Breast epithelium (tissue), 3 donors: ENCODE measurements at regions not wholly inside any gene's neighbourhood (a gene's known extent, or its start where the extent isn't known, plus 50 kb on each side); places are given as distances from the start of the nearest gene placed in this dataset.

Experiments used
- CTCF ChIP-seq, 3 donors: fragments of 450-650 bp; IDR thresholded peaks; one replicate each; pipeline ENCODE4 v1.5.1; 2016 to 2017; ENCODE audit warnings: antibody characterized with exemption in 3 of 3, mild to moderate bottlenecking in 3 of 3, moderate library complexity in 3 of 3
- POLR2A ChIP-seq: fragments of 450-650 bp; IDR thresholded peaks from one replicate; pipeline ENCODE4 v1.6.1; 2016; ENCODE audit warnings: antibody characterized with exemption, mild to moderate bottlenecking, moderate library complexity
- POLR2AphosphoS5 ChIP-seq, 3 donors: sonication (generic); formaldehyde crosslinking; IDR thresholded peaks; one replicate each; pipeline ENCODE4 v1.6.1; 2017; ENCODE audit warnings: antibody characterized with exemption in 3 of 3

GRCh38 chr2:19098467-19099160, 259.8 kb downstream of the OSR1 start:
- TF ChIP-seq CTCF (IDR thresholded peaks at IDR 0.05): no peak
- TF ChIP-seq POLR2A: no peak
- TF ChIP-seq POLR2AphosphoS5 (IDR thresholded peaks at IDR 0.05): no peak
